GM12864 (cell line): ENCODE measurements at regions not wholly inside any gene's neighbourhood (a gene's known extent, or its start where the extent isn't known, plus 50 kb on each side); places are given as distances from the start of the nearest gene placed in this dataset.

Experiments used
- DNase-seq: peaks from one replicate; pipeline ENCODE4 v3.0.0-alpha.2; 2011; ENCODE audit warnings: low read depth
- H3K4me3 ChIP-seq: 2 replicates; pipeline ENCODE4 v1.5.1; 2011; ENCODE audit warnings: mild to moderate bottlenecking, low read depth, low read length, control low read depth
- TF ChIP-seq, protein P1 (sequence below): IDR thresholded peaks from 2 replicates; pipeline ENCODE4 v1.5.1; 2011; ENCODE audit warnings: low read depth, mild to moderate bottlenecking, moderate library complexity, low read length, control low read depth, inconsistent platforms; ENCODE audit errors: missing control alignments

DNA sequence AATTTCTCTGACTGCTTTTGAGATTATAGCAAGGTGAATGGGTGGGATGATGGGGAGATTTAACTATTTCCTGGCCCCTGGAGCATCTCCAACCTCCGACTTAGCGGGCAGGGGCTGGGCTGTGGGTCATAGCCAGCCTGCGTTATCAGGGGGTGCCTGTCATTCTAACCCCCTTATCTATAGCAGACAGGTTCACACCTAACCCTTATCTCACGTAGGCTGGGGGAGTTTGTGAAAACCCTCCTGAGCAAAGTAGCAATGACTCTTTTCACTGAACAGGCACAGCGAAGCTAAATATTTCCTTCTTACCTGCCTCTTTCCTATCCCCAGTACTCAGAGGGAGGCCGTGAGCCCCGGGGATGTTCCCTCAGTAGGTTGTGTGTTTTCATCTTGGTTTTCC lies 511.4 kb upstream of the B3GAT1 start:
- TF ChIP-seq, protein P1, sequence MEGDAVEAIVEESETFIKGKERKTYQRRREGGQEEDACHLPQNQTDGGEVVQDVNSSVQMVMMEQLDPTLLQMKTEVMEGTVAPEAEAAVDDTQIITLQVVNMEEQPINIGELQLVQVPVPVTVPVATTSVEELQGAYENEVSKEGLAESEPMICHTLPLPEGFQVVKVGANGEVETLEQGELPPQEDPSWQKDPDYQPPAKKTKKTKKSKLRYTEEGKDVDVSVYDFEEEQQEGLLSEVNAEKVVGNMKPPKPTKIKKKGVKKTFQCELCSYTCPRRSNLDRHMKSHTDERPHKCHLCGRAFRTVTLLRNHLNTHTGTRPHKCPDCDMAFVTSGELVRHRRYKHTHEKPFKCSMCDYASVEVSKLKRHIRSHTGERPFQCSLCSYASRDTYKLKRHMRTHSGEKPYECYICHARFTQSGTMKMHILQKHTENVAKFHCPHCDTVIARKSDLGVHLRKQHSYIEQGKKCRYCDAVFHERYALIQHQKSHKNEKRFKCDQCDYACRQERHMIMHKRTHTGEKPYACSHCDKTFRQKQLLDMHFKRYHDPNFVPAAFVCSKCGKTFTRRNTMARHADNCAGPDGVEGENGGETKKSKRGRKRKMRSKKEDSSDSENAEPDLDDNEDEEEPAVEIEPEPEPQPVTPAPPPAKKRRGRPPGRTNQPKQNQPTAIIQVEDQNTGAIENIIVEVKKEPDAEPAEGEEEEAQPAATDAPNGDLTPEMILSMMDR: no peak
- no peak for DNase-seq
- H3K4me3 ChIP-seq: no peak overlapping the region

DNA sequence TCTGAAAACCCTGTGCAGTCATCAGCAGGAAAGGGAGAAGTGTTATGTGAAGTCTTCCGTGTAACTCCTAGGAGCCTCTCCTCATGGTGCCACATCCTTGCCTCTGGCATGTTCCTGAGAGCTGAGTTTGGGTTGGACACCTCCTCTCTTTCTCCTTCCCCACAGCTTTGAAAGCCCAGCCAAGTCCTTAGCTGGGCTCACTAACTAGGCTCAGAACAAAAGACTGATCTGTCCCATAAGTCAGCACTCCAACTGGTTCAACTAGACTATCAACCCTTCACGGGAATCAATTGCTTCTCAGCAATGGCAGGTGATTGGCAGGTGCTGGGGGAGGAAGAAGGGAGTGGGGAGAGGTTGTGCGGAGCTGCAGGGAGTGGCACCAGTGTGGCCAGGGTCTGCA lies 509.9 kb upstream of the B3GAT1 start:
- TF ChIP-seq, protein P1: no peak
- DNase-seq: no peak
- H3K4me3 ChIP-seq: no peak overlapping the region

DNA sequence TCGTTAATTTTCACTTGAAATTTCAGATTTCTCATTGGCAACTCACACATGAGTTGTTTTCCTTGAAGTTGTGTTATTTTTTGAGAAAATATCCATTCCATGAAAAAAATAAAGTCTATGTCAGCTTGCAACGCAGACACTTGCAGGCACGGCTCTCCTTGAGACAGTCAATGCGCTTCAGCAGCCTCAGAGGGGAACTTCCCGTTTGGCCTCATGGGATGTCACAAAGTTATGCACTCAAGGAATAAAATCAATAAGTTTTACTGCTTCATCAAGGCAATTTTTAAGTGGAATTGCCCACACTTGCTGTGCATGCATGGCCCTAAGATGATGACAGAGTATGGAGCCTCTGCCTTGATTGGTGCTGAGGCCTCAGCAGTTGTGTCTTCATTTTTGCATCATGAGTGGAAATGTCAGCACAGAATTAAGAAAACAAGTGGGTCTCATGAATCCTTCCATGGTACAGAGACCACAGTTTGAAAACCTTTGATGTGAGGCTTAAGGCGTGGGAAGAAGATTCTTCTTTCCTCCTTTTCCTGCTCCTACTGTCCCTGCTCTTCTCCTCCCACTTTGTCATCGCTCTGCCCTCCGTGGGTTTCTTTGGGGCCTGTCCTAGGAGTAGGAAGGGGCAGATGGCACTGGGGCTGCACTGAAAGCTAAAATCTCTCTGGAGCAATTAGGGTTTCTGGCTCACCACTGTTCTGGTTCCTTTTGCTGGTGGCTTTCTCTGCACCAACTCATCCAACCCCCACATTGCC lies 509.0 kb upstream of the B3GAT1 start:
- TF ChIP-seq, protein P1: no peak
- no peak overlapping the region for H3K4me3 ChIP-seq
- DNase-seq: no peak

DNA sequence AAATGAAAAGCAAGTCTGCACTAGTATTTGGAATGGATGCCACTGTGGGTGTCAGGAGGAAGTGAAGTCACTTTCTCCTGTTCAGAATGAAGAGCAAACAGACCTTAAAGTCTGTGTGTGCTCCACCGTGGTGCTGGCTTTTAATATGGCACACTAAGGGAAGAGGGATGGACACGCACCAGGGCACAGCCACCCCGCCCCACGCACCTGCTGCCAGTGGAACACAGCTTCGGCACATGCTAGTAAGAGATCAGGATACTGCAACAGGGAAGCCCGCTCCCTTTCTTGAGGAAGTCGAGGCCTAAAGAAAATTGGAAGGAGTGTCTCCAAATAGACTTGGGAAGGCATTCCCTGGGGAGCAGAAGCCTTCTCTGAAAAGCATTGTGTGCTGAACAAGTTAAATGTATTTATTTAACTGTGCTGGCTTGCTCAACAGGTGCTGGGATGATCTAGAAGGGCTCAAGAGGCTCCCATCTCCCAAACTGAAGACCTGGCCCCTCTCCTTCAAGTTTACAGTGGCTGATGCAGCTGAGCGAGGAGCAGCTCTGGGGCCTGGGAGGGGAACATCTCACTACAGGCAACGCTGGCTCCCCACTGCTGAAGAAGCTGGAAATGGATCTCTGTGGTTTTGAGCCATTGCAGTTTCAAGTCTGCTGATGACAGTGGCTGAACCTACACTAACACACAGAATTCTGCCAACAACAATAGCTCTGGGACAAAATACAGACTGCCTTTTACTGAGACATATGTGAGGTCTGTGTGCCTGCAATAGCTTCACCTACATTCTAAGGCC lies 504.6 kb upstream of the B3GAT1 start:
- TF ChIP-seq, protein P1: no peak
- no peak overlapping the region for H3K4me3 ChIP-seq
- no peak for DNase-seq

DNA sequence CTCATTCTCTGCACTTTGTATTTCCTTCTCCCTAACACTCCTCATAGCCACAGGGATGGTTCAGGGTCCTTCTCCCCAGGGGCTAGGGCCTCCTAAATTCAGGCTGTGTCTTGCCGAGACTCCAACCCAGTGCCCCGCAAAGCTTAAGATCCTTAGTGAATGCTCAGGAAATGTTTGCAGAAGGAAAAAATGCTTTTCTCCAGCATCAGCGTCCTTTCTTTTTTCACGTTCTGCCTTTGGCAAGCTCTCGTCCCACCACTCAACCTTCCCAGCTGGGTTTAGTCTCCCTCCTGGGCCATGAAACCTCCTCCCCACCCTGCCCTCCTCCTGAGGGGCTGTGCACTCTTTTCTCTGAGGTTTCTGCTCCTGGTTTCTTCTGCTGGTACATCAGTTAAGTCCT lies 503.8 kb upstream of the B3GAT1 start:
- H3K4me3 ChIP-seq: no peak overlapping the region
- no peak for DNase-seq
- TF ChIP-seq, protein P1: no peak

DNA sequence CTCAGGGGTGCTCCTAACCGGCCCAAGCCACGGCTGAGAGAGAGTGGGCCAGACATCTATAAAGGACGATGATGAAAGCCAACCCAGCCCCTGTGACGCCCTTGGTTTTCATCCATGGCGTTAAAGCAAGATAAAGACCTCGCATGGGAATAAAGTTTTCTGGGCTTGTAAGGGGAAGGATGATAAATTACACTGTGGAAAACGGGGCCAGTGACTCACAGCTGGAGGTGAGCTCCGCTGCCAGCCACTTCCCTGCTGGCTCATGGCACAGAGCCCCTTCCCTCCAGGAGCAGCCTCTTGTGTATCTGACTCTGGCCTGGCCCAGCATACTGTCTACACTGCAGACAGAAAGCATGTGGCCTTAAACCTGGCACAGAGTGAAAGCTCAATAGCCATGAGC lies 503.2 kb upstream of the B3GAT1 start:
- no peak for DNase-seq
- TF ChIP-seq, protein P1: no peak
- no peak overlapping the region for H3K4me3 ChIP-seq
